Left lung (tissue), 4 donors: ENCODE measurements at regions not wholly inside any gene's neighbourhood (a gene's known extent, or its start where the extent isn't known, plus 50 kb on each side); places are given as distances from the start of the nearest gene placed in this dataset.
"Not testable (repeated sequence)": the region's sequence is repeated elsewhere in the genome, so short reads cannot be mapped to it uniquely, and the experiment has no call there.

Source experiments
- ATAC-seq: fragments of 200-7000 bp; cut with Tn5 transposase; one replicate; pipeline ENCODE4 v1.9.1; 2020; ENCODE audit warnings: moderate library complexity
- DNase-seq, 4 donors: peaks; one replicate each; pipeline ENCODE4 v3.0.0-alpha.2; 2013 to 2020
- H3K27ac ChIP-seq, 2 donors: fragments of 200-600 bp; sonication (generic) in 1 of 2; one replicate each; pipeline versions ENCODE4 v1.5.0 to v1.8.0; 2020 to 2021
- H3K27me3 ChIP-seq, 2 donors: fragments of 200-600 bp; sonication (generic) in 1 of 2; one replicate each; pipeline versions ENCODE4 v1.5.0 to v1.8.0; 2020 to 2021
- H3K36me3 ChIP-seq, 2 donors: fragments of 200-600 bp; sonication (generic) in 1 of 2; one replicate each; pipeline versions ENCODE4 v1.5.0 to v1.8.0; 2020 to 2021
- H3K4me1 ChIP-seq, 2 donors: fragments of 200-600 bp; one replicate each; pipeline ENCODE4 v1.8.0; 2021
- H3K4me3 ChIP-seq, 2 donors: fragments of 200-600 bp; sonication (generic) in 1 of 2; one replicate each; pipeline versions ENCODE4 v1.5.0 to v1.8.0; 2020 to 2021; ENCODE audit warnings: mild to moderate bottlenecking in 1 of 2
- H3K9me3 ChIP-seq, 2 donors: fragments of 200-600 bp; sonication (generic) in 1 of 2; one replicate each; pipeline versions ENCODE4 v1.5.0 to v1.8.0; 2020 to 2021
- CTCF ChIP-seq, 2 donors: fragments of 200-600 bp; sonication (generic) in 1 of 2; IDR thresholded peaks; one replicate each; pipeline versions ENCODE4 v1.5.0 to v1.8.0; 2021; ENCODE audit warnings: antibody characterized with exemption in 2 of 2
- intact Hi-C, 2 donors: fragments of 100-400 bp; cut with DNase I; formaldehyde crosslinking; loops; one replicate each; pipeline versions ENCODE4 v1.11.2 to v1.14.2; 2022
- donor health status: DM: no; HTN: yes; CAD: no.
- donor health status: DM: no; HTN: no; CAD: no.

- no peak for TF ChIP-seq CTCF (IDR thresholded peaks at IDR 0.05)
- ATAC-seq (no peak), DNase-seq (no peak)
- Histone ChIP-seq H3K36me3 (no peaks in the 10 kb centered on the region), H3K27ac (no peak overlapping the region), H3K4me3 (no peak overlapping the region), H3K4me1 (no peaks in the 10 kb centered on the region), H3K9me3 (no peaks in the 10 kb centered on the region), H3K27me3 (no peaks in the 10 kb centered on the region)
- intact Hi-C loops: no loop called here
Observed at GRCh38 chr4:141560056-141560455, 76.3 kb upstream of the IL15 start.

- ATAC-seq (no peak), DNase-seq (no peak)
- no peak overlapping the region for H3K27ac ChIP-seq
- no peaks in the 10 kb centered on the region for H3K36me3 ChIP-seq
- no peaks in the 10 kb centered on the region for H3K9me3 ChIP-seq
- no peak overlapping the region for H3K4me3 ChIP-seq
- intact Hi-C loops: no loop called here
- TF ChIP-seq CTCF (IDR thresholded peaks at IDR 0.05): no peak
- H3K27me3 ChIP-seq: no peaks in the 10 kb centered on the region
- H3K4me1 ChIP-seq: no peaks in the 10 kb centered on the region
Observed at GRCh38 chr4:141562649-141563048, 73.7 kb upstream of the IL15 start.

GRCh38 chr4:141563723-141564122 lies 72.7 kb upstream of the IL15 start:
- Histone ChIP-seq H3K27ac (no peak overlapping the region), H3K9me3 (no peaks in the 10 kb centered on the region), H3K4me3 (no peak overlapping the region), H3K27me3 (no peaks in the 10 kb centered on the region), H3K36me3 (no peaks in the 10 kb centered on the region), H3K4me1 (no peaks in the 10 kb centered on the region)
- ATAC-seq (no peak), DNase-seq (no peak)
- intact Hi-C loops: no loop called here
- TF ChIP-seq CTCF (IDR thresholded peaks at IDR 0.05): no peak

GRCh38 chr4:141564961-141565360 lies 71.4 kb upstream of the IL15 start:
- H3K36me3 ChIP-seq, H3K27me3 ChIP-seq, ATAC-seq, H3K9me3 ChIP-seq, H3K4me3 ChIP-seq, H3K4me1 ChIP-seq, intact Hi-C loops, H3K27ac ChIP-seq: not testable (repeated sequence)
- peak in 1 of 4 donors; percentile 56 for DNase-seq

- ATAC-seq (no peak), DNase-seq (no peak)
- Histone ChIP-seq H3K4me3 (no peak overlapping the region), H3K9me3 (no peaks in the 10 kb centered on the region), H3K4me1 (no peaks in the 10 kb centered on the region), H3K27me3 (no peaks in the 10 kb centered on the region), H3K36me3 (no peaks in the 10 kb centered on the region), H3K27ac (no peak overlapping the region)
- TF ChIP-seq CTCF (IDR thresholded peaks at IDR 0.05): no peak
- intact Hi-C loops: no loop called here
Observed at GRCh38 chr4:141565379-141566089, 70.8 kb upstream of the IL15 start.

GRCh38 chr4:141567326-141567915 lies 69.0 kb upstream of the IL15 start:
- no peak for TF ChIP-seq CTCF (IDR thresholded peaks at IDR 0.05)
- no peak for DNase-seq
- intact Hi-C loops: no loop called here
- no peak for ATAC-seq
- H3K4me1 ChIP-seq: no peaks in the 10 kb centered on the region
- no peak overlapping the region for H3K4me3 ChIP-seq
- no peaks in the 10 kb centered on the region for H3K27me3 ChIP-seq
- H3K9me3 ChIP-seq: no peaks in the 10 kb centered on the region
- H3K27ac ChIP-seq: no peak overlapping the region
- no peaks in the 10 kb centered on the region for H3K36me3 ChIP-seq
